ENCODE measurements at regions not wholly inside any gene's neighbourhood (a gene's known extent, or its start where the extent isn't known, plus 50 kb on each side); places are given as distances from the start of the nearest gene placed in this dataset.

GRCh38 chr6:97594844-97595243, 311.8 kb upstream of the MMS22L start:
- Histone ChIP-seq H3K4me3 (ENCODE audit: low read length) (no peak overlapping the region), H3K27ac (ENCODE audit: low read length) (no peak overlapping the region), H3K9ac (ENCODE audit: low read length) (no peak overlapping the region), H3K36me3 (replicated peaks; ENCODE audit: insufficient read depth, low read length) (no peaks in the 10 kb centered on the region), H3F3A (ENCODE audit: insufficient read depth, low read length) (no peaks in the 10 kb centered on the region), H4K20me1 (ENCODE audit: insufficient read depth, low read length) (no peaks in the 10 kb centered on the region), H3K27me3 (replicated peaks; ENCODE audit: insufficient read depth, low read length) (no peaks in the 10 kb centered on the region), H3K4me2 (ENCODE audit: low read depth, low read length) (peak overlapping the region; percentile 10; the same call in 1 of the 2 replicates), H3K9me3 (replicated peaks; ENCODE audit: insufficient read depth, low read length) (no peaks in the 10 kb centered on the region), H3K79me2 (ENCODE audit: low read length) (no peaks in the 10 kb centered on the region), H3K9me2 (replicated peaks; ENCODE audit: insufficient read depth, low read length) (no peaks in the 10 kb centered on the region), H3K4me1 (ENCODE audit: low read length) (peaks cover 3% of the 10 kb centered on the region; the same call in 1 of the 2 replicates), H2AFZ (ENCODE audit: low read length) (no peak overlapping the region)
- TF ChIP-seq CTCF (IDR thresholded peaks at IDR 0.05; ENCODE audit: low read length) (no peak), EZH2 (optimal IDR thresholded peaks at IDR 0.05; ENCODE audit: low read depth, low read length) (no peak), EZH2phosphoT487 (IDR thresholded peaks at IDR 0.05; ENCODE audit: low read length) (no peak)
- peak; percentile 33 for DNase-seq

GRCh38 chr6:97621111-97621510, 338.1 kb upstream of the MMS22L start:
- Histone ChIP-seq H3K9me2 (replicated peaks; ENCODE audit: insufficient read depth, low read length) (no peaks in the 10 kb centered on the region), H3K4me1 (ENCODE audit: low read length) (no peaks in the 10 kb centered on the region), H3K36me3 (replicated peaks; ENCODE audit: insufficient read depth, low read length) (no peaks in the 10 kb centered on the region), H2AFZ (ENCODE audit: low read length) (no peak overlapping the region), H3K27me3 (replicated peaks; ENCODE audit: insufficient read depth, low read length) (no peaks in the 10 kb centered on the region), H3K4me2 (ENCODE audit: low read depth, low read length) (no peak overlapping the region), H3K4me3 (ENCODE audit: low read length) (no peak overlapping the region), H3K27ac (ENCODE audit: low read length) (no peak overlapping the region), H3K9me3 (replicated peaks; ENCODE audit: insufficient read depth, low read length) (no peaks in the 10 kb centered on the region), H3K79me2 (ENCODE audit: low read length) (no peaks in the 10 kb centered on the region), H3F3A (ENCODE audit: insufficient read depth, low read length) (no peaks in the 10 kb centered on the region), H3K9ac (ENCODE audit: low read length) (no peak overlapping the region), H4K20me1 (ENCODE audit: insufficient read depth, low read length) (no peaks in the 10 kb centered on the region)
- no peak for DNase-seq
- TF ChIP-seq EZH2 (optimal IDR thresholded peaks at IDR 0.05; ENCODE audit: low read depth, low read length) = no peak
- TF ChIP-seq CTCF (IDR thresholded peaks at IDR 0.05; ENCODE audit: low read length) = no peak
- TF ChIP-seq EZH2phosphoT487 (IDR thresholded peaks at IDR 0.05; ENCODE audit: low read length) = no peak

DNA sequence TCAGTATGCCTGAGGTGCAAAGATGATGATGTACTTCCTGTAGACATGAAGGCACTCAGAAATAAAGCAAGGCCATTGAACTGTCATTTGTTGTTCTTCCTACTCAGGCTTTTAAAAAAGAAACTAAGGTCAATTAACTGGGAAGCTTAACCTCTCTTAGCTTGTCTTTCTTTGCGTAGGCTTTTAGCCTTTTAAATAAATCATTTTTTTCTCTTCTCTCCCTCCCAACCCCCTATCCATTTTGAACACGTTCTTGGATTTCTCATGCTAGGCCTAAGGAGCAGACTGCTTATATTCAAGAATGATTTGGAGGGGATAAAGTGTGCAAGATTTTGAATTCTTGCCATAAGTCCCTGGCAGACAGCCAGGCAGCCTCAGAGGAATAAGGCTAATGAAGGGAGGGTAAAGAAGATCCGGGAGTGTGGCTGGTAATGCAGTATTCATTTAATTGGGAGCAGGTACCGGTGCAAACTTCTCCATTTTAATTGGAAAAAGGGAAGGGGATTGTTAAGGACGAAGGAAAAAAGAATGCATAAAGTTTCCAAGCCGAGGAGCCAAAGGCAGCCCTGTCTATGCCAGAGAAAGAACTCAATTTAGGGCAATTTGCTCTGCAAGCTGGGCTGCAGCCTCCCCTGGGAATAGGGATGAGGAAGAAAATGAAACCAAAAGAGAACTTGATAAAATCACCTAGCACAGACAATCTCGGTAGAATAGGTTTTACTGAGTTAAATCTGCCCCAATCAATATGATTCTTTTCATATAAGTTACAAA, 343.8 kb upstream of the MMS22L start:
- Histone ChIP-seq H3K9ac (ENCODE audit: low read length) (no peak overlapping the region; the same call in 1 of the 2 replicates), H3K27me3 (replicated peaks; ENCODE audit: insufficient read depth, low read length) (no peaks in the 10 kb centered on the region), H3K4me2 (ENCODE audit: low read depth, low read length) (peak overlapping the region; percentile 59), H3K4me1 (ENCODE audit: low read length) (no peaks in the 10 kb centered on the region), H3K9me3 (replicated peaks; ENCODE audit: insufficient read depth, low read length) (no peaks in the 10 kb centered on the region), H3K4me3 (ENCODE audit: low read length) (peak overlapping the region; percentile 31), H3F3A (ENCODE audit: insufficient read depth, low read length) (no peaks in the 10 kb centered on the region), H3K36me3 (replicated peaks; ENCODE audit: insufficient read depth, low read length) (no peaks in the 10 kb centered on the region), H3K79me2 (ENCODE audit: low read length) (no peaks in the 10 kb centered on the region), H3K27ac (ENCODE audit: low read length) (no peak overlapping the region), H2AFZ (ENCODE audit: low read length) (peak overlapping the region; percentile 64), H4K20me1 (ENCODE audit: insufficient read depth, low read length) (no peaks in the 10 kb centered on the region), H3K9me2 (replicated peaks; ENCODE audit: insufficient read depth, low read length) (no peaks in the 10 kb centered on the region)
- no peak for DNase-seq
- TF ChIP-seq CTCF (IDR thresholded peaks at IDR 0.05; ENCODE audit: low read length) (no peak), EZH2phosphoT487 (IDR thresholded peaks at IDR 0.05; ENCODE audit: low read length) (no peak), EZH2 (optimal IDR thresholded peaks at IDR 0.05; ENCODE audit: low read depth, low read length) (no peak)

Measured in MM.1S (cell line).